PC-3 (cell line): ENCODE measurements at regions not wholly inside any gene's neighbourhood (a gene's known extent, or its start where the extent isn't known, plus 50 kb on each side); places are given as distances from the start of the nearest gene placed in this dataset.

ENCODE experiments used
- ATAC-seq: fragments of 200-7000 bp; cut with Tn5 transposase; 2 replicates; pipeline ENCODE4 v1.9.1; 2020; ENCODE audit warnings: mild to moderate bottlenecking, moderate library complexity
- BruUV-seq: library from RNA; stranded (reverse); fragments of 400-500 nt; replicated peaks from 2 replicates; lab custom pipeline; 2021; lab: Mats Ljungman, UMichigan
- CTCF ChIA-PET: fragments of 300-600 bp; sonication (Branson Sonifier 250); formaldehyde crosslinking; loops from one replicate; lab custom pipeline; 2022; ENCODE audit warnings: antibody characterized with exemption; lab: Charles Lee
- POLR2A ChIA-PET: fragments of 300-600 bp; sonication (Branson Sonifier 250); formaldehyde crosslinking; loops from one replicate; lab custom pipeline; 2022; ENCODE audit warnings: antibody characterized with exemption; ENCODE audit not compliant: unreplicated experiment; lab: Charles Lee
- DNase-seq: peaks from one replicate; pipeline ENCODE4 v3.0.0-alpha.2; 2015
- H2AFZ ChIP-seq: fragments of 300-600 bp; sonication (generic); 2 replicates; pipeline ENCODE4 v1.6.0; 2016; ENCODE audit warnings: antibody characterized with exemption, low read length
- H3F3A ChIP-seq: fragments of 300-600 bp; sonication (generic); one replicate; pipeline ENCODE4 v1.6.0; 2017; ENCODE audit warnings: antibody characterized with exemption, low read length, control low read depth, mild to moderate bottlenecking; ENCODE audit not compliant: unreplicated experiment
- H3K27ac ChIP-seq: fragments of 300-600 bp; sonication (generic); 2 replicates; pipeline ENCODE4 v1.5.1; 2016; ENCODE audit warnings: mild to moderate bottlenecking, low read length
- H3K27me3 ChIP-seq: fragments of 300-600 bp; sonication (generic); 2 replicates; pipeline ENCODE4 v1.6.1; 2016; ENCODE audit warnings: low read length, mixed read lengths
- H3K36me3 ChIP-seq: fragments of 300-600 bp; sonication (generic); 2 replicates; pipeline ENCODE4 v1.6.1; 2016; ENCODE audit warnings: low read depth, mixed run types, low read length, mixed read lengths
- H3K4me1 ChIP-seq: fragments of 300-600 bp; sonication (generic); 2 replicates; pipeline ENCODE4 v1.5.1; 2016; ENCODE audit warnings: low read length; ENCODE audit not compliant: insufficient read depth
- H3K4me2 ChIP-seq: fragments of 300-600 bp; sonication (generic); 2 replicates; pipeline ENCODE4 v1.6.0; 2016; ENCODE audit warnings: low read length
- H3K4me3 ChIP-seq: fragments of 300-600 bp; sonication (generic); 2 replicates; pipeline ENCODE4 v1.5.1; 2016; ENCODE audit warnings: mild to moderate bottlenecking, low read length, mixed read lengths
- H3K79me2 ChIP-seq: fragments of 300-600 bp; sonication (generic); 2 replicates; pipeline ENCODE4 v1.6.1; 2017; ENCODE audit warnings: low read length, mixed read lengths
- H3K9ac ChIP-seq: fragments of 300-600 bp; sonication (generic); 2 replicates; pipeline ENCODE4 v1.6.0; 2016; ENCODE audit warnings: mild to moderate bottlenecking, low read length
- H3K9me2 ChIP-seq: fragments of 300-600 bp; sonication (generic); replicated peaks from 2 replicates; pipeline ENCODE4 v1.6.1; 2016; ENCODE audit warnings: mixed run types, low read length, mixed read lengths
- H3K9me3 ChIP-seq: fragments of 300-600 bp; sonication (generic); 2 replicates; pipeline ENCODE4 v1.6.1; 2016; ENCODE audit warnings: low read length, mixed read lengths
- H4K20me1 ChIP-seq: fragments of 300-600 bp; sonication (generic); 2 replicates; pipeline ENCODE4 v1.6.1; 2016; ENCODE audit warnings: low read length, mixed read lengths
- CTCF ChIP-seq: fragments of 300-600 bp; sonication (generic); conservative IDR thresholded peaks from 2 replicates; pipeline ENCODE4 v1.5.1; 2017; ENCODE audit warnings: antibody characterized with exemption, low read depth, mild to moderate bottlenecking, low read length
- EZH2 ChIP-seq: fragments of 300-600 bp; sonication (generic); IDR thresholded peaks from one replicate; pipeline ENCODE4 v1.6.1; 2017; ENCODE audit warnings: antibody characterized with exemption, mild to moderate bottlenecking, low read length; ENCODE audit not compliant: unreplicated experiment
- EZH2phosphoT487 ChIP-seq: fragments of 300-600 bp; sonication (generic); IDR thresholded peaks from 2 replicates; pipeline ENCODE4 v1.6.1; 2018; ENCODE audit warnings: mild to moderate bottlenecking, antibody characterized with exemption, low read length, borderline replicate concordance
- intact Hi-C: fragments of 100-400 bp; cut with micrococcal nuclease; formaldehyde crosslinking; loops from 2 replicates; pipeline ENCODE4 v1.9.0; 2023

- CTCF ChIA-PET = no interaction called here
- intact Hi-C loops = no loop called here
- POLR2A ChIA-PET = no interaction called here
- H3K4me1 ChIP-seq = no peaks in the 10 kb centered on the region
- no peak overlapping the region for H3K27ac ChIP-seq
- no peak overlapping the region for H3K4me2 ChIP-seq
- no peaks in the 10 kb centered on the region for H3K36me3 ChIP-seq
- no peaks in the 10 kb centered on the region for H3K79me2 ChIP-seq
- no peaks in the 10 kb centered on the region for H3F3A ChIP-seq
- no peak overlapping the region for H2AFZ ChIP-seq
- no TSS peak for BruUV-seq
- H4K20me1 ChIP-seq = no peaks in the 10 kb centered on the region
- no peaks in the 10 kb centered on the region for H3K9me2 ChIP-seq
- H3K4me3 ChIP-seq = no peak overlapping the region
- DNase-seq (no peak), ATAC-seq (no peak)
- 0 out of 2 replicates have a peak, but pooled peaks cover 8% of the 10 kb centered on the region for H3K27me3 ChIP-seq
- H3K9ac ChIP-seq = no peak overlapping the region
- peaks cover 10% of the 10 kb centered on the region; the same call in 1 of the 2 replicates for H3K9me3 ChIP-seq
- TF ChIP-seq EZH2 = no peak
- no peak for TF ChIP-seq EZH2phosphoT487
- TF ChIP-seq CTCF = no peak
Observed at GRCh38 chr2:118510807-118511206, 336.6 kb downstream of the EN1 start.

- no peaks in the 10 kb centered on the region for H3K9me2 ChIP-seq
- H3K4me3 ChIP-seq = no peak overlapping the region
- no TSS peak for BruUV-seq
- DNase-seq = no peak
- POLR2A ChIA-PET = no interaction called here
- intact Hi-C loops = no loop called here
- CTCF ChIA-PET = interaction anchor here (0.6 kb wide), 1 partner anchor 654 kb away, joined by 3 read pairs; no protein-coding TSS in a partner anchor
- no peaks in the 10 kb centered on the region for H4K20me1 ChIP-seq
- 0 out of 2 replicates have a peak, but pooled peaks cover 5% of the 10 kb centered on the region for H3K9me3 ChIP-seq
- ATAC-seq = no peak
- H3K4me2 ChIP-seq = no peak overlapping the region
- no peaks in the 10 kb centered on the region for H3F3A ChIP-seq
- H3K27me3 ChIP-seq = 0 out of 2 replicates have a peak, but pooled peaks cover 8% of the 10 kb centered on the region
- H2AFZ ChIP-seq = no peak overlapping the region
- no peaks in the 10 kb centered on the region for H3K79me2 ChIP-seq
- H3K9ac ChIP-seq = no peak overlapping the region
- H3K27ac ChIP-seq = no peak overlapping the region
- H3K36me3 ChIP-seq = no peaks in the 10 kb centered on the region
- TF ChIP-seq EZH2 = no peak
- TF ChIP-seq EZH2phosphoT487 = no peak
- TF ChIP-seq CTCF = no peak
- H3K4me1 ChIP-seq = no peaks in the 10 kb centered on the region
Observed at GRCh38 chr2:118509319-118510004, 338.0 kb downstream of the EN1 start.

- Histone ChIP-seq H3K4me2 (no peak overlapping the region), H3K27ac (no peak overlapping the region), H3K9ac (no peak overlapping the region), H3K27me3 (0 out of 2 replicates have a peak, but pooled peaks cover 8% of the 10 kb centered on the region), H2AFZ (no peak overlapping the region), H3F3A (no peaks in the 10 kb centered on the region), H3K9me2 (no peaks in the 10 kb centered on the region), H3K36me3 (no peaks in the 10 kb centered on the region), H3K4me1 (no peaks in the 10 kb centered on the region), H4K20me1 (no peaks in the 10 kb centered on the region), H3K79me2 (no peaks in the 10 kb centered on the region), H3K9me3 (no peaks in the 10 kb centered on the region), H3K4me3 (no peak overlapping the region)
- TF ChIP-seq EZH2 = no peak
- TF ChIP-seq EZH2phosphoT487 = no peak
- no peak for TF ChIP-seq CTCF
- ChIA-PET POLR2A (no interaction called here), CTCF (no interaction called here)
- no TSS peak for BruUV-seq
- DNase-seq (no peak), ATAC-seq (no peak)
- intact Hi-C loops = no loop called here
Observed at GRCh38 chr2:118508282-118508681, 339.2 kb downstream of the EN1 start.
